ENCODE measurements at regions not wholly inside any gene's neighbourhood (a gene's known extent, or its start where the extent isn't known, plus 50 kb on each side); places are given as distances from the start of the nearest gene placed in this dataset.

DNA sequence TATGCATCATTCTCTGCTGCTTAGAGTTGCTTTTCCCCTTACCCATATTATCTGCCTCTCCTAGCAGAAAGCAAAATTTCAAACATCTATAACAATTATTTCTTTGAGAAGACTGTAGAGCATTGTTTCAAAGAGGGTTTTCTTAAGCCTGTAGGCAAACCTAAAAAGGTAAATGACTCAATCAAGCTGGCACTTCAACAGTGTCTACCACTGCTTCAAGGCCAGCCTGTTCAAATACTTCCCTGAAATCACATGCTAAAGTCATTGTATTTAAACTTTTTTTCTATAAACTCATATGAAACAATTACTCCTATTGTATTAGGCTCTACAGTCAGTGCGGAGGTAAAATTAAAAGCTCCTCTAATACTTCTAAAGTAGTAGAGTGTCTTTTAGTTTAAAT, 87.1 kb downstream of the OGFRL1 start:
- TF ChIP-seq SRF (IDR thresholded peaks at IDR 0.05; ENCODE audit: low read depth in 2 of 2, low read length in 2 of 2) = no peak
- TF ChIP-seq, protein P1, sequence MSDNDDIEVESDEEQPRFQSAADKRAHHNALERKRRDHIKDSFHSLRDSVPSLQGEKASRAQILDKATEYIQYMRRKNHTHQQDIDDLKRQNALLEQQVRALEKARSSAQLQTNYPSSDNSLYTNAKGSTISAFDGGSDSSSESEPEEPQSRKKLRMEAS (IDR thresholded peaks at IDR 0.05; ENCODE audit: low read depth, low read length) = no peak
- no peak for TF ChIP-seq POLR2A (IDR thresholded peaks at IDR 0.05; ENCODE audit: low read depth, low read length)
- no peak for TF ChIP-seq NR2F1 (conservative IDR thresholded peaks at IDR 0.05)
- TF ChIP-seq, protein P2, sequence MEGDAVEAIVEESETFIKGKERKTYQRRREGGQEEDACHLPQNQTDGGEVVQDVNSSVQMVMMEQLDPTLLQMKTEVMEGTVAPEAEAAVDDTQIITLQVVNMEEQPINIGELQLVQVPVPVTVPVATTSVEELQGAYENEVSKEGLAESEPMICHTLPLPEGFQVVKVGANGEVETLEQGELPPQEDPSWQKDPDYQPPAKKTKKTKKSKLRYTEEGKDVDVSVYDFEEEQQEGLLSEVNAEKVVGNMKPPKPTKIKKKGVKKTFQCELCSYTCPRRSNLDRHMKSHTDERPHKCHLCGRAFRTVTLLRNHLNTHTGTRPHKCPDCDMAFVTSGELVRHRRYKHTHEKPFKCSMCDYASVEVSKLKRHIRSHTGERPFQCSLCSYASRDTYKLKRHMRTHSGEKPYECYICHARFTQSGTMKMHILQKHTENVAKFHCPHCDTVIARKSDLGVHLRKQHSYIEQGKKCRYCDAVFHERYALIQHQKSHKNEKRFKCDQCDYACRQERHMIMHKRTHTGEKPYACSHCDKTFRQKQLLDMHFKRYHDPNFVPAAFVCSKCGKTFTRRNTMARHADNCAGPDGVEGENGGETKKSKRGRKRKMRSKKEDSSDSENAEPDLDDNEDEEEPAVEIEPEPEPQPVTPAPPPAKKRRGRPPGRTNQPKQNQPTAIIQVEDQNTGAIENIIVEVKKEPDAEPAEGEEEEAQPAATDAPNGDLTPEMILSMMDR (IDR thresholded peaks at IDR 0.05 in 2 of 3, conservative IDR thresholded peaks at IDR 0.05 in 1 of 3; ENCODE audit: control insufficient read depth in 2 of 3, extremely low read depth in 1 of 3, insufficient read depth in 1 of 3, low read depth in 3 of 3, low read length in 3 of 3) = no peak
- TF ChIP-seq ETV6 (conservative IDR thresholded peaks at IDR 0.05 in 1 of 2, IDR thresholded peaks at IDR 0.05 in 1 of 2; ENCODE audit: borderline replicate concordance in 1 of 2, low read depth in 1 of 2) = no peak
- no peak for TF ChIP-seq SIX5 (IDR thresholded peaks at IDR 0.05; ENCODE audit: low read depth, low read length, severe bottlenecking)
- no peak for TF ChIP-seq HDGF (IDR thresholded peaks at IDR 0.05)
